Activated T-helper 2 cell treated with anti-CD3 and anti-CD28 coated beads, Interferon-gamma antibody, Interleukin-2, Interleukin-4, amounts not matched to agents 10 μg/mL and 5 μg/mL and 100 μg/mL, durations not matched to agents 14 hours and 24 hours and 36 hours (primary cell): ENCODE measurements at regions not wholly inside any gene's neighbourhood (a gene's known extent, or its start where the extent isn't known, plus 50 kb on each side); places are given as distances from the start of the nearest gene placed in this dataset.

Experiments used
- DNase-seq: peaks from one replicate; pipeline ENCODE4 v3.0.0; 2021; ENCODE audit warnings: low spot score
- H3K27ac Mint-ChIP-seq: one replicate; pipeline ENCODE4 v1.8.0; 2021; ENCODE audit warnings: mixed read lengths
- H3K27me3 Mint-ChIP-seq: one replicate; pipeline ENCODE4 v1.8.0; 2021; ENCODE audit warnings: low read depth, mixed read lengths
- H3K36me3 Mint-ChIP-seq: one replicate; pipeline ENCODE4 v1.8.0; 2021; ENCODE audit warnings: low read depth, mixed read lengths
- H3K4me1 Mint-ChIP-seq: one replicate; pipeline ENCODE4 v1.8.0; 2021; ENCODE audit warnings: low read depth, mixed read lengths
- H3K4me3 Mint-ChIP-seq: one replicate; pipeline ENCODE4 v1.8.0; 2021; ENCODE audit warnings: low read depth, mild to moderate bottlenecking, moderate library complexity, mixed read lengths
- H3K9me3 Mint-ChIP-seq: one replicate; pipeline ENCODE4 v1.8.0; 2021; ENCODE audit warnings: mixed read lengths
- intact Hi-C: fragments of 100-400 bp; cut with micrococcal nuclease; formaldehyde crosslinking; loops from one replicate; pipeline ENCODE4 v1.15.1; 2023

- peaks cover 22% of the 10 kb centered on the region for H3K27me3 Mint-ChIP-seq
- H3K9me3 Mint-ChIP-seq, result no peaks in the 10 kb centered on the region
- no peaks in the 10 kb centered on the region for H3K4me1 Mint-ChIP-seq
- intact Hi-C loops, result no loop called here
- no peak overlapping the region for H3K4me3 Mint-ChIP-seq
- no peaks in the 10 kb centered on the region for H3K36me3 Mint-ChIP-seq
- no peak for DNase-seq
- H3K27ac Mint-ChIP-seq, result no peak overlapping the region
Observed at GRCh38 chr9:90301277-90301653, 341.4 kb downstream of the DIRAS2 start.

DNA sequence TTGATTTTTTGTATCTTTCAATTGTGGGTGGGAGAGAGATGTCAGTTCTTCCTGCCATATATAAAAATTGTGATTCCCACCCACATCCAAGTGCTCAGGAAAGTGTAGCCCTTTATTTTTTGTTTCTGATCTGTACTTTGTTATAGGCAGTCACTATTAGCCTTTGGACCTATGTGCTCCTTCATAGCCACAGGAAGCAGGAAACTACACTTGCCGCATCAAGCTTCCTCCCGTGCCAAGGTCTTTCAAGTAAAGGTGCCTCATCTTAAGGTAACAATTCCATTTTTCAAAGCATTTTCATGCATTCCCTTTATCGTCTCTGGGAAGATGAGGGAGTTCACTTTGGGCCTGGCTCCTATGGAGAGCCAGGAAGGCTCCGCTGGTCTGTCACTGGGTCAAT lies 339.0 kb downstream of the DIRAS2 start:
- Mint-ChIP-seq H3K27me3 (peaks cover 17% of the 10 kb centered on the region), H3K36me3 (no peaks in the 10 kb centered on the region), H3K27ac (no peak overlapping the region), H3K9me3 (no peaks in the 10 kb centered on the region), H3K4me3 (no peak overlapping the region), H3K4me1 (no peaks in the 10 kb centered on the region)
- intact Hi-C loops, result no loop called here
- no peak for DNase-seq

DNA sequence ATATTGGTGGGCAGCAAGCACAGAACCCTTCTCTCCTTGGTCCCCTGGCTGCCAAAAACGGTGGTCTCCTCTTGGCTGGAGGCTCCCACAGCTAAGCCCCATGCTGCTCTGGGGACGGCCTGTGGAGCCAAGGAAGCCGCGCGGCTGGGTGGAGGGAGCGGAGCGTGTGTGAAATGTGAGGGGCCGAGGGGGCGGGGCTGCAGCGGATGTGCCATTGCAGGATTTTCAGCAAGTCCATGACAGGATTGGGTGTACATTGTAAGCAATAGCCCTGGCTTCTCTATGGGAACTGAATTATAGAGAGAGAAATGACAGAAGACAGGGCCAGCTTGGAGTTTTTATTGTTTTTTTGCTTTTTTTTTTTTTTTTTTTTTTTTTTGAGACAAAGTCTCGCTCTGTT lies 336.5 kb downstream of the DIRAS2 start:
- DNase-seq, result no peak
- intact Hi-C loops, result no loop called here
- peaks cover 9% of the 10 kb centered on the region for H3K27me3 Mint-ChIP-seq
- H3K9me3 Mint-ChIP-seq, result no peaks in the 10 kb centered on the region
- no peaks in the 10 kb centered on the region for H3K36me3 Mint-ChIP-seq
- H3K4me3 Mint-ChIP-seq, result no peak overlapping the region
- no peak overlapping the region for H3K27ac Mint-ChIP-seq
- H3K4me1 Mint-ChIP-seq, result no peaks in the 10 kb centered on the region

- peaks cover 11% of the 10 kb centered on the region for H3K27me3 Mint-ChIP-seq
Observed at GRCh38 chr9:90307167-90307833, 335.3 kb downstream of the DIRAS2 start.

DNA sequence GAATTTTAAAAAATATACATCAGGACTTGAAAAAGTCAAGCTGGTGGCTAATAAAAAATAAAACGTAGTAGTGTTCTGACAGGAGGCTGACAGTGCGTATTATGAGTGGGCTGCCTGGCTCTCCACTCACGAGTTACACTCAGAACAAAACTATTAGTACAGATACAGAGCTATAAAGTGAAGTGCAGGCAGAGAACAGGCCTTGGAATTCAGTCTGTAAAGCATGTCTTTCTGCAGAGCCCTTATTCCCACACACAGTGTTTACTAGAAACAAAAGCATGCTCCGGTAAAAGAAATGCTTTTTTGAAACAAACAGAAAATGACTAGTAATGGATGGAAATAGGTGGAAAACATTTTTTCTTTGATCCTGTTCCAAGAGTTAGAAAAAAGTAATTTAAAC lies 334.7 kb downstream of the DIRAS2 start:
- Mint-ChIP-seq H3K9me3 (no peaks in the 10 kb centered on the region), H3K36me3 (no peaks in the 10 kb centered on the region), H3K27me3 (peaks cover 14% of the 10 kb centered on the region), H3K27ac (no peak overlapping the region), H3K4me1 (no peaks in the 10 kb centered on the region), H3K4me3 (no peak overlapping the region)
- DNase-seq, result no peak
- intact Hi-C loops, result no loop called here

More at GRCh38 chr9:90307167-90307833, 335.3 kb downstream of the DIRAS2 start:
- no peak overlapping the region for H3K27ac Mint-ChIP-seq
- no peak for DNase-seq
- no peaks in the 10 kb centered on the region for H3K36me3 Mint-ChIP-seq
- intact Hi-C loops, result no loop called here
- no peaks in the 10 kb centered on the region for H3K9me3 Mint-ChIP-seq
- H3K4me3 Mint-ChIP-seq, result no peak overlapping the region
- H3K4me1 Mint-ChIP-seq, result no peaks in the 10 kb centered on the region

- Mint-ChIP-seq H3K4me1 (no peaks in the 10 kb centered on the region), H3K9me3 (no peaks in the 10 kb centered on the region), H3K36me3 (no peaks in the 10 kb centered on the region), H3K27ac (no peak overlapping the region), H3K27me3 (peaks cover 8% of the 10 kb centered on the region), H3K4me3 (no peak overlapping the region)
- DNase-seq, result no peak
- intact Hi-C loops, result no loop called here
Observed at GRCh38 chr9:90308691-90309090, 333.9 kb downstream of the DIRAS2 start.

DNA sequence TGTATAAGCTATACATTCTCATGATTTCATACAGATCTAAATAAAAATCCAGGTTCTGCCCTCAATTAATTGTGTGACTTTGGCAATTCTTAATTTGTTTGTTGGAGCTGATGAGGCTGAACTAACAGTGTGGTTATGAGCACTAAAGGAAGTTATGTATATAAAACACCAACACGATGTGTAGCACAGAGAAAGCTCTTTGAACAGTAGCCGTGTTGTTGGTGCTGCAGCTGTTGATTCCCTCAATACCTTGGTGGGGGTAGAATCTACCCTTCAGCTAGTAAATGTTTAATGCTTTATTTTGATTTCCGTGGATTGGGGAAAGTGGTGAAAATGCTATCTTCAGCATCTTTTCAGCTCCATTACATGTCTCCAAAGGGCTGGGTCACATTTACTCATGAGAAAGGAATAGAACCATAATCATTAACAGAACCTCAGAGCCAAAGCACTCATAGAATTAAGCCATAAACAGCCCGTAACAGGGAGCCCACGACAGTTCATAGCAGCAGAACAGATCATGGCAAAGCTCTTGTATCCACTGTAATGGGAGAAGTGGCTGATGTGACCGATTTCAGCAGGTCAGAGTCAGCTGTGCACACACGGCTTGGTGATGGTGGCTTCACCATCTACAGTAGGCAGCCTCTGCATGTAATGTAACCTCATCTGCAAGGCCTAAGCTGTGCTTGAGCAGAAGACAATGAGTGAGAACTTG lies 332.7 kb downstream of the DIRAS2 start:
- H3K4me1 Mint-ChIP-seq, result no peaks in the 10 kb centered on the region
- no peak overlapping the region for H3K4me3 Mint-ChIP-seq
- no peak overlapping the region for H3K27ac Mint-ChIP-seq
- H3K9me3 Mint-ChIP-seq, result no peaks in the 10 kb centered on the region
- no peaks in the 10 kb centered on the region for H3K36me3 Mint-ChIP-seq
- peaks cover 8% of the 10 kb centered on the region for H3K27me3 Mint-ChIP-seq
- intact Hi-C loops, result no loop called here
- DNase-seq, result no peak

DNA sequence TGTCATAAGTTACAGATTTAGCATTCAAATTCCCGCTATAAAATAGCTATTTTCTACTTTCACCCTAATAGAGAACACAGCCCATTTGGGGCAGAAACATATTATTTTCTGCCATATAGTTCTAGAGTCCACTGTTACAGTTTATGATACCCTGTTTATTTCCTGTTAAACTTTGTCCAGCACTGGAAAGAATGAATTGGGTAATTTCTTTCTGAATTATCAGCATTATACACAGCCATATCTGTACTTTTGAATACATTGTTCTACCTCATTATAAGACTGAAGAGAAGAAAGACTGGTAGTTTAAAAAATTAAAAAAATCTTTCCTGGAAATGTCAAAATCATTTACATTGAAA lies 332.1 kb downstream of the DIRAS2 start:
- Mint-ChIP-seq H3K9me3 (no peaks in the 10 kb centered on the region), H3K4me1 (no peaks in the 10 kb centered on the region), H3K27ac (no peak overlapping the region), H3K4me3 (no peak overlapping the region), H3K27me3 (peaks cover 8% of the 10 kb centered on the region), H3K36me3 (no peaks in the 10 kb centered on the region)
- intact Hi-C loops, result no loop called here
- DNase-seq, result no peak

GRCh38 chr9:90311811-90312210 lies 330.8 kb downstream of the DIRAS2 start:
- intact Hi-C loops, result no loop called here
- DNase-seq, result no peak
- Mint-ChIP-seq H3K4me1 (no peaks in the 10 kb centered on the region), H3K27ac (no peak overlapping the region), H3K4me3 (no peak overlapping the region), H3K9me3 (no peaks in the 10 kb centered on the region), H3K36me3 (no peaks in the 10 kb centered on the region), H3K27me3 (peaks cover 6% of the 10 kb centered on the region)

DNA sequence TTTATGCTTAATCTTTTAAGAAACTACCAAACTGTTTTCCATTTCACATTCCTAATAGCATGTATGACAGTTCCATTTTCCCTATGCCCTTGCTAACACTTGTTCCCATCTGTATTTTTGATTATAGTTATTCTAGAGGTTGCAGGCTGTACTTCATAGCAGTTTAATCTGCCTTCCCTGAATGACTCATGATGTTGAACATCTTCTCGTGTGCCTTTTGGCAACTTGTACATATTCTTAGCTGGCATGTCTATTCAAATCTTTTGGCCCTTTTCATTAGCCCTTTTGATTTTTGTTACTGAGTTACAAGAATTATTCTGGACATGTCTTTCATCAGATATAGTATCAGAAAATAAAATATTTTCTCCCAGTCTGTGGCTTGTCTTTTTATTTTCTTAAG lies 320.3 kb downstream of the DIRAS2 start:
- H3K27me3 Mint-ChIP-seq, result peaks cover 5% of the 10 kb centered on the region
- no peaks in the 10 kb centered on the region for H3K4me1 Mint-ChIP-seq
- intact Hi-C loops, result no loop called here
- no peaks in the 10 kb centered on the region for H3K9me3 Mint-ChIP-seq
- H3K36me3 Mint-ChIP-seq, result no peaks in the 10 kb centered on the region
- DNase-seq, result no peak
- no peak overlapping the region for H3K27ac Mint-ChIP-seq
- no peak overlapping the region for H3K4me3 Mint-ChIP-seq

- H3K36me3 Mint-ChIP-seq, result no peaks in the 10 kb centered on the region
- H3K27ac Mint-ChIP-seq, result no peak overlapping the region
- H3K27me3 Mint-ChIP-seq, result peaks cover 7% of the 10 kb centered on the region
- no peaks in the 10 kb centered on the region for H3K9me3 Mint-ChIP-seq
- no peak for DNase-seq
- H3K4me3 Mint-ChIP-seq, result no peak overlapping the region
- no peaks in the 10 kb centered on the region for H3K4me1 Mint-ChIP-seq
- intact Hi-C loops, result no loop called here
Observed at GRCh38 chr9:90325913-90326653, 316.5 kb downstream of the DIRAS2 start.

DNA sequence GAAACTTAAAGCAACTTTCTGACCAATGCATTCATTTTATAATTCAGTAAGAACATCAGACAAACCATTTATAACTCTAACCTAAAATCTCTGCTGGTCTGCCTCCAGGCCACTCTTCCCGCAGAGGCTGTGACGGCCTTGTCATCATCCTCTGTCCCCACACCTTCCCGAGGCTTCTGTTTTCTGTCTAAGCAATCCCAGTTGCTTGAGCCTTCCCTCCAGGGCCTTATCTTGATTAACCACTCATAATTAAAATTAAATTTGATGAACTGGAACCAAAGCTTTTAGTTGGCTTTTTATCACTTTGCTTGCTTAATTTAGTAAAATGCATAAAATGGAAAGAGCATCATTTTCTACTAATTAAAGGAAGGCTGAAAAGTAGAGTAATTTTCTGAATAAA lies 312.4 kb downstream of the DIRAS2 start:
- peaks cover 14% of the 10 kb centered on the region for H3K27me3 Mint-ChIP-seq
- H3K27ac Mint-ChIP-seq, result no peak overlapping the region
- intact Hi-C loops, result no loop called here
- no peak for DNase-seq
- no peak overlapping the region for H3K4me3 Mint-ChIP-seq
- no peaks in the 10 kb centered on the region for H3K4me1 Mint-ChIP-seq
- no peaks in the 10 kb centered on the region for H3K9me3 Mint-ChIP-seq
- no peaks in the 10 kb centered on the region for H3K36me3 Mint-ChIP-seq

DNA sequence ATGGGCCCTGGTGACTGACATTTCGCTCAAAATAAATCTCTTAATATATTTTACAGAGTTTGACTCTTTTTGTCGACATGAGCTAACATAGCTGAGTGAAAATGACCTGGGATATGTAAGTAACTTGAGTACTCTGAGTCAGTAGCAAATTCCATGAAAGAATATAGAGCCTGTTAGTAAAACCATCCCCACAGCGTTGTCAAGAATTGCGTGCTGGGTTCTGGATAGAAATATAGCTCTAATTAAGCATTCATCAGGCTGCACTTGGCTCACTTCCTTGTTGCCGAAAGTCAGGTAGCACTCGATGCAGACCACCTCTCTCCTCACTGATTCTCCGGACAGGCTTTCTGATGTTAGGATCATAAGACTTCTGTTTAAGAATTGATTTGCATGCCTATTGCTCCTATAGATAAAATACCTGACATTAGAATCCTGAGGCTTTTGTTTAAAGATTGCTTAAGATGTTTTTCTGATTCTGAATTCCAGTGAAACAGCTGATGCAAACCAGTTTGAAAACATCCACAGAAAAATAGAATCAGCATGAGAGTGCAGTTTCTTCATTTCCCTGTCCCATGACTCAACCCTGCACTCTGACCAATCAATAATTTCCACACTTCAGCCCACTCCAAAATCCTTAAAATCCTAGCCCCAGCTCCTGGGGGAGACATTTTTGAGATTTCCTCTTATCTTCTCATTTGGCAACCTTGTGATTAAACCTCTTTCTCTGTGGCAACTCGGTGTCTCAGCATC lies 310.6 kb downstream of the DIRAS2 start:
- H3K4me3 Mint-ChIP-seq, result no peak overlapping the region
- no peak overlapping the region for H3K27ac Mint-ChIP-seq
- no peaks in the 10 kb centered on the region for H3K4me1 Mint-ChIP-seq
- intact Hi-C loops, result no loop called here
- peaks cover 17% of the 10 kb centered on the region for H3K27me3 Mint-ChIP-seq
- H3K9me3 Mint-ChIP-seq, result no peaks in the 10 kb centered on the region
- no peak for DNase-seq
- H3K36me3 Mint-ChIP-seq, result no peaks in the 10 kb centered on the region
